HEK293 (cell line): ENCODE measurements at regions not wholly inside any gene's neighbourhood (a gene's known extent, or its start where the extent isn't known, plus 50 kb on each side); places are given as distances from the start of the nearest gene placed in this dataset.
A peak's percentile ranks its signal among the peaks of the same experiment; 100 is the strongest.

Experiments used
- BCL11A ChIP-seq: fragments of 450-650 bp; formaldehyde crosslinking; IDR thresholded peaks from 2 replicates; pipeline ENCODE4 v1.5.1; 2016; ENCODE audit warnings: low read depth, missing biosample characterization, missing genetic modification characterization
- FEZF1 ChIP-seq: fragments of 450-650 bp; formaldehyde crosslinking; IDR thresholded peaks from 2 replicates; pipeline ENCODE4 v1.5.1; 2016; ENCODE audit warnings: missing biosample characterization, missing genetic modification characterization
- KLF1 ChIP-seq: fragments of 450-650 bp; formaldehyde crosslinking; IDR thresholded peaks from 2 replicates; pipeline ENCODE4 v1.5.1; 2016; ENCODE audit warnings: missing biosample characterization, missing genetic modification characterization
- KLF16 ChIP-seq: fragments of 450-650 bp; formaldehyde crosslinking; IDR thresholded peaks from 2 replicates; pipeline ENCODE4 v1.5.1; 2017; ENCODE audit warnings: missing biosample characterization, missing genetic modification characterization
- KLF9 ChIP-seq: fragments of 450-650 bp; formaldehyde crosslinking; IDR thresholded peaks from 2 replicates; pipeline ENCODE4 v1.5.1; 2016; ENCODE audit warnings: missing biosample characterization, missing genetic modification characterization, low read depth
- MZF1 ChIP-seq: fragments of 450-650 bp; formaldehyde crosslinking; IDR thresholded peaks from 2 replicates; pipeline ENCODE4 v1.5.1; 2017; ENCODE audit warnings: missing biosample characterization, missing genetic modification characterization, borderline replicate concordance
- PATZ1 ChIP-seq: fragments of 450-650 bp; formaldehyde crosslinking; IDR thresholded peaks from 2 replicates; pipeline ENCODE4 v1.5.1; 2016; ENCODE audit warnings: missing biosample characterization, missing genetic modification characterization
- PRDM1 ChIP-seq: fragments of 450-650 bp; formaldehyde crosslinking; IDR thresholded peaks from 2 replicates; pipeline ENCODE4; 2016; ENCODE audit warnings: missing biosample characterization, missing genetic modification characterization
- SCRT2 ChIP-seq: fragments of 450-650 bp; formaldehyde crosslinking; IDR thresholded peaks from 2 replicates; pipeline ENCODE4 v1.5.1; 2016; ENCODE audit warnings: missing biosample characterization, missing genetic modification characterization
- SP7 ChIP-seq: fragments of 450-650 bp; formaldehyde crosslinking; IDR thresholded peaks from 2 replicates; pipeline ENCODE4 v1.5.1; 2016; ENCODE audit warnings: missing biosample characterization, missing genetic modification characterization
- WT1 ChIP-seq: fragments of 450-650 bp; formaldehyde crosslinking; IDR thresholded peaks from 2 replicates; pipeline ENCODE4 v1.5.1; 2016; ENCODE audit warnings: missing biosample characterization, missing genetic modification characterization
- YY2 ChIP-seq: fragments of 450-650 bp; formaldehyde crosslinking; IDR thresholded peaks from 2 replicates; pipeline ENCODE4 v1.5.1; 2016; ENCODE audit warnings: missing biosample characterization, missing genetic modification characterization
- ZBTB11 ChIP-seq: fragments of 450-650 bp; formaldehyde crosslinking; conservative IDR thresholded peaks from 2 replicates; pipeline ENCODE4 v1.5.1; 2016; ENCODE audit warnings: low read depth, missing biosample characterization, missing genetic modification characterization
- ZNF174 ChIP-seq: fragments of 450-650 bp; formaldehyde crosslinking; IDR thresholded peaks from 2 replicates; pipeline ENCODE4 v1.5.0; 2017; ENCODE audit warnings: missing biosample characterization, mild to moderate bottlenecking, missing genetic modification characterization
- ZNF202 ChIP-seq: fragments of 450-650 bp; formaldehyde crosslinking; IDR thresholded peaks from 2 replicates; pipeline ENCODE4 v1.5.1; 2016; ENCODE audit warnings: missing biosample characterization, missing genetic modification characterization, borderline replicate concordance
- ZNF214 ChIP-seq: fragments of 450-650 bp; formaldehyde crosslinking; IDR thresholded peaks from 2 replicates; pipeline ENCODE4 v1.5.1; 2017; ENCODE audit warnings: missing biosample characterization, mild to moderate bottlenecking, missing genetic modification characterization, borderline replicate concordance
- ZNF274 ChIP-seq, 2 experiments: fragments of 200-500 bp in 1 of 2; fragments of 450-650 bp in 1 of 2; sonication (Bioruptor generic) in 1 of 2; formaldehyde crosslinking in 1 of 2; IDR thresholded peaks; 2 replicates each; pipeline versions ENCODE4 v1.5.1 to v1.6.1; 2014 to 2016; ENCODE audit warnings: borderline replicate concordance in 1 of 2, inconsistent platforms in 1 of 2, low read length in 1 of 2, missing biosample characterization in 1 of 2, missing genetic modification characterization in 1 of 2
- ZNF292 ChIP-seq: fragments of 450-650 bp; formaldehyde crosslinking; IDR thresholded peaks from 2 replicates; pipeline ENCODE4 v1.5.1; 2016; ENCODE audit warnings: low read depth, missing biosample characterization, missing genetic modification characterization, borderline replicate concordance
- ZNF311 ChIP-seq: fragments of 450-650 bp; formaldehyde crosslinking; IDR thresholded peaks from 2 replicates; pipeline ENCODE4 v1.5.1; 2017; ENCODE audit warnings: missing biosample characterization, missing genetic modification characterization, borderline replicate concordance
- ZNF341 ChIP-seq: fragments of 450-650 bp; formaldehyde crosslinking; IDR thresholded peaks from 2 replicates; pipeline ENCODE4; 2016; ENCODE audit warnings: low read depth, missing biosample characterization, missing genetic modification characterization
- ZNF473 ChIP-seq: fragments of 450-650 bp; formaldehyde crosslinking; IDR thresholded peaks from 2 replicates; pipeline ENCODE4 v1.5.1; 2017; ENCODE audit warnings: missing biosample characterization, missing genetic modification characterization
- ZNF518A ChIP-seq: fragments of 450-650 bp; formaldehyde crosslinking; conservative IDR thresholded peaks from 2 replicates; pipeline ENCODE4 v1.5.1; 2016; ENCODE audit warnings: low read depth, missing biosample characterization, missing genetic modification characterization
- ZNF544 ChIP-seq: fragments of 450-650 bp; formaldehyde crosslinking; IDR thresholded peaks from 2 replicates; pipeline ENCODE4 v1.5.0; 2017; ENCODE audit warnings: missing biosample characterization, missing genetic modification characterization
- ZNF548 ChIP-seq: fragments of 450-650 bp; formaldehyde crosslinking; IDR thresholded peaks from 2 replicates; pipeline ENCODE4 v1.5.1; 2016; ENCODE audit warnings: missing biosample characterization, missing genetic modification characterization
- ZNF670 ChIP-seq: fragments of 450-650 bp; formaldehyde crosslinking; IDR thresholded peaks from 2 replicates; pipeline ENCODE4 v1.5.1; 2016; ENCODE audit warnings: missing biosample characterization, missing genetic modification characterization, low read depth
- ZNF76 ChIP-seq: fragments of 450-650 bp; formaldehyde crosslinking; IDR thresholded peaks from 2 replicates; pipeline ENCODE4; 2016; ENCODE audit warnings: low read depth, missing biosample characterization, missing genetic modification characterization, borderline replicate concordance
- TF ChIP-seq, protein P1 (sequence below): fragments of 450-650 bp; formaldehyde crosslinking; IDR thresholded peaks from 2 replicates; pipeline ENCODE4 v1.5.1; 2016; ENCODE audit warnings: missing biosample characterization, missing genetic modification characterization

DNA sequence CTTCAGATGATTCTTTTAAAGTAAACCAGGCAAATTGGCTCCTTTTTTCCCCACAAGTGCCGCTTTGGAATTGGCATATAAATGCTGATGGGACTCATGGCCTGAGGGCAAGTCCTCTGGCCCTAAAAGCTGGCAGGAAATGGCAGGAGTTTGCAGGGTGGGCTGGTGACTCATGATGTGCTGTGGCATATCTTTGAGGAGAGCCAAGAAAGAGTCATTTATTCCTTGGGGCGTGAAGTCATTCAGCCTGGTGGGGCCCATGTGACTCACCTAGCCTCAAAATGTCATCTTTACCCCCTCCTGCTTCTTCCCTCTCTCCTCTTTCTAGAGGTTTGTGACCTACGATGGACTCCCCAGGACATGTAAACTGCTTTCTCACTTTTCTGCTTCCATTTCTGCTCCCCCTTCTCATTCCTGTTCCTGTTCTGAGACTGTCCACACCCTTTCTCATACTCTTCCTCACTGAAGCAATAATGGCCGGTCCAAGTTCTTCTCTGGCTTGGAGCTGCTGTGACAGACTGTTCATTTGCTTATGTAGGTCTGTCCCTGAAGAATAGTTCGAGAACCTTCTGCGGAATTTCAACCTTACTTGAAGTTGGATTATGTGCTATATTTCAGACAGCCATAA, 326.1 kb downstream of the SATB1 start (continued):
- TF ChIP-seq ZBTB11 (tag by site-specific recombination) (no peak), KLF9 (tag by site-specific recombination) (no peak), FEZF1 (tag by site-specific recombination) (peak; percentile 88), ZNF311 (tag by site-specific recombination) (no peak), BCL11A (tag by site-specific recombination) (no peak), SCRT2 (tag by site-specific recombination) (no peak), ZNF202 (tag by site-specific recombination) (no peak), KLF16 (tag by site-specific recombination) (0 out of 2 replicates have a peak, but pooled peaks have one; percentile 24), ZNF473 (no peak), SP7 (tag by site-specific recombination) (peak; percentile 46; the same call in 1 of the 2 replicates), WT1 (tag by site-specific recombination) (no peak), ZNF274 (IDR thresholded peaks at IDR 0.05; ENCODE audit: low read length) (no peak), ZNF274 (tag by site-specific recombination; IDR thresholded peaks at IDR 0.05; ENCODE audit: borderline replicate concordance) (no peak), ZNF670 (tag by site-specific recombination) (no peak), ZNF292 (no peak), KLF1 (no peak), ZNF544 (tag by site-specific recombination) (no peak), ZNF174 (tag by site-specific recombination) (no peak), PRDM1 (no peak), ZNF214 (no peak), ZNF518A (peak; percentile 51; the same call in 1 of the 2 replicates), YY2 (tag by site-specific recombination) (peak; percentile 45), ZNF341 (no peak), PATZ1 (tag by site-specific recombination) (peak; percentile 51), ZNF76 (tag by site-specific recombination) (no peak), MZF1 (tag by site-specific recombination) (no peak), ZNF548 (no peak)
- TF ChIP-seq, protein P1, sequence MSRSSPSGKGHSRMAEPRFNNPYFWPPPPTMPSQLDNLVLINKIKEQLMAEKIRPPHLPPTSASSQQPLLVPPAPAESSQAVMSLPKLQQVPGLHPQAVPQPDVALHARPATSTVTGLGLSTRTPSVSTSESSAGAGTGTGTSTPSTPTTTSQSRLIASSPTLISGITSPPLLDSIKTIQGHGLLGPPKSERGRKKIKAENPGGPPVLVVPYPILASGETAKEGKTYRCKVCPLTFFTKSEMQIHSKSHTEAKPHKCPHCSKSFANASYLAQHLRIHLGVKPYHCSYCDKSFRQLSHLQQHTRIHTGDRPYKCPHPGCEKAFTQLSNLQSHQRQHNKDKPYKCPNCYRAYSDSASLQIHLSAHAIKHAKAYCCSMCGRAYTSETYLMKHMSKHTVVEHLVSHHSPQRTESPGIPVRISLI, result no peak
